ENCODE measurements at regions not wholly inside any gene's neighbourhood (a gene's known extent, or its start where the extent isn't known, plus 50 kb on each side); places are given as distances from the start of the nearest gene placed in this dataset.

DNA sequence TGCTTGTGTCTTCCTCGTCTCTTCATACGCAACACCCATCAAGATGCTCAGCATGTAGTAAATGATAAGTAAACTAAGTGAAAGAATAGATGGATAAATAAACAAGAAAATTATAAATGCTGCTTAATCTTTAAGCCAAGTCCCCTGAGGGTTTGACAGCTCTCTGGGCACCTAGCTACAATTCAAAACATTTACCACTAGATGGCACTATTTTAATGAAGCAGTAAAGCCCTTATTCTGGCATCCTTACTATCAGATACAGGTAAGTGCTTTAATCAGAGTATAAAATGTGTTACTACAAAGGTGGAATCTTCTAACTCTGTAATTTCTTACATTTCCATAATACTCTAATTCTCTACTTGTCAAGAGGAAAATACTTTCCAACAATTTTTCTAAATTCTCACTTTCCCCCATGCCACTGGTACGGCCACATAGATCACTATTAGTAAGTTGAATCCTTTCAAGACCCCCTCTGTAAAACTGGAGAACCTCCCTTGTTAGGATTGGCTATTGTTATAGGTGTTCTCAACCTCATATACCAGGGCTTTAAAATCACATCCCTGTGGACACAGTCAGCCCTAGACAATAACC is 137.8 kb downstream of the BARHL2 start:
- TF ChIP-seq CTCF (IDR thresholded peaks at IDR 0.05) (peak; percentile 38), ZNF532 (CRISPR knock-in tag; IDR thresholded peaks at IDR 0.05; ENCODE audit: borderline replicate concordance) (no peak), TP53 (CRISPR knock-in tag; IDR thresholded peaks at IDR 0.05) (no peak), ELF4 (CRISPR knock-in tag; IDR thresholded peaks at IDR 0.05; ENCODE audit: low read depth) (no peak)
- TF ChIP-seq, protein P1, sequence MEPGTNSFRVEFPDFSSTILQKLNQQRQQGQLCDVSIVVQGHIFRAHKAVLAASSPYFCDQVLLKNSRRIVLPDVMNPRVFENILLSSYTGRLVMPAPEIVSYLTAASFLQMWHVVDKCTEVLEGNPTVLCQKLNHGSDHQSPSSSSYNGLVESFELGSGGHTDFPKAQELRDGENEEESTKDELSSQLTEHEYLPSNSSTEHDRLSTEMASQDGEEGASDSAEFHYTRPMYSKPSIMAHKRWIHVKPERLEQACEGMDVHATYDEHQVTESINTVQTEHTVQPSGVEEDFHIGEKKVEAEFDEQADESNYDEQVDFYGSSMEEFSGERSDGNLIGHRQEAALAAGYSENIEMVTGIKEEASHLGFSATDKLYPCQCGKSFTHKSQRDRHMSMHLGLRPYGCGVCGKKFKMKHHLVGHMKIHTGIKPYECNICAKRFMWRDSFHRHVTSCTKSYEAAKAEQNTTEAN (CRISPR knock-in tag; IDR thresholded peaks at IDR 0.05) = no peak
- no peaks in the 10 kb centered on the region for H3K36me3 Mint-ChIP-seq
- H3K4me1 Mint-ChIP-seq = no peaks in the 10 kb centered on the region
- H3K27me3 Mint-ChIP-seq (ENCODE audit: low read depth) = peaks cover 4% of the 10 kb centered on the region
- POLR2A ChIA-PET = no interaction called here
- no peak overlapping the region for H3K27ac Mint-ChIP-seq
- ATAC-seq (peak; percentile 78), DNase-seq (ENCODE audit: low spot score) (no peak)
- CTCF ChIA-PET = interaction anchor here (0.6 to 2.8 kb wide), 33 partner anchors 11 to 581 kb away, joined by 3 to 58 read pairs (median 4); no protein-coding TSS in a partner anchor
- H3K4me3 Mint-ChIP-seq = no peak overlapping the region
- H3K9me3 Mint-ChIP-seq = peaks cover 6% of the 10 kb centered on the region

DNA sequence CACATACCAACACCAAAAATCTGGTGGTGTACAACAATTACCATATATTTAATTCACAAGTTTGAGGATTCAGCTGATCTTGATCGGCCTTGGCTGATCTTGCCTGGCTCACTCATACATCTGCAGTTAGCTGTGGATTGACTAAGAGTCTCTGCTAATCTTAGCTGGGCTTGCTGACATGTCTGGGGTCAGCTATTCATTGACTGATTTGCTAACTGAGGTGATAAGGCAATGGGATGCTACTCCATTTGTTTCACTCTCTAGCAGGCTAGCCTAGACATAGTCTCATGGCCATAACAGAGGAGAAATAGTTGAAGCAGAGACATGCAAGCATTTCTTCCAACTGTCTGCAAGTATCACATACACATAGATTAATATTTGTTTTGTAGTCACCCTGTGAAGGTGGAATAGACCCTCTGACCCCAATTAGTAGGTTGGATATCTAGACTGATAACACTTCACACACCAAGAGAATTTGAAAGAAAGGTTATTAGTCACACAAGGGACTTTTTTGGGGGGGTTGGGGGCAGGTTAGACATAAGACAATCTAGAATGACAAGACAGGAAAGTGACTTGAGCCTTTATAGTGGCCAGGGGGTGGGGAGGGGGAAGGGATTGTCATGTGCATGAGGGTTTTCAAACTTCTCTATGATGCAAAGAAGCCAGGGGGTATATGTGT is 142.3 kb downstream of the BARHL2 start:
- POLR2A ChIA-PET = no interaction called here
- H3K27ac Mint-ChIP-seq = no peak overlapping the region

More for the DNA sequence above, 142.3 kb downstream of the BARHL2 start:
- Mint-ChIP-seq H3K9me3 (0 out of 2 replicates have a peak, but pooled peaks cover 3% of the 10 kb centered on the region), H3K27me3 (ENCODE audit: low read depth) (peaks cover 4% of the 10 kb centered on the region), H3K4me1 (no peaks in the 10 kb centered on the region), H3K4me3 (no peak overlapping the region), H3K36me3 (no peaks in the 10 kb centered on the region)
- DNase-seq (ENCODE audit: low spot score) (no peak), ATAC-seq (no peak)
- TF ChIP-seq SP1 (CRISPR knock-in tag; conservative IDR thresholded peaks at IDR 0.05) (no peak), GABPB1 (CRISPR knock-in tag; IDR thresholded peaks at IDR 0.05) (no peak), HMGA2 (CRISPR knock-in tag; IDR thresholded peaks at IDR 0.05) (no peak), CTCF (IDR thresholded peaks at IDR 0.05) (no peak), ARID4B (CRISPR knock-in tag; IDR thresholded peaks at IDR 0.05; ENCODE audit: borderline replicate concordance) (no peak), JAZF1 (CRISPR knock-in tag; IDR thresholded peaks at IDR 0.05) (no peak), ZNF232 (CRISPR knock-in tag; IDR thresholded peaks at IDR 0.05) (no peak), NFYB (CRISPR knock-in tag; conservative IDR thresholded peaks at IDR 0.05; ENCODE audit: low read depth) (no peak), ZNF121 (CRISPR knock-in tag; IDR thresholded peaks at IDR 0.05) (no peak), TEAD1 (CRISPR knock-in tag; IDR thresholded peaks at IDR 0.05) (no peak), FOXK1 (CRISPR knock-in tag; IDR thresholded peaks at IDR 0.05) (no peak), ZBTB21 (CRISPR knock-in tag; IDR thresholded peaks at IDR 0.05; ENCODE audit: borderline replicate concordance) (no peak)
- TF ChIP-seq, protein P2, sequence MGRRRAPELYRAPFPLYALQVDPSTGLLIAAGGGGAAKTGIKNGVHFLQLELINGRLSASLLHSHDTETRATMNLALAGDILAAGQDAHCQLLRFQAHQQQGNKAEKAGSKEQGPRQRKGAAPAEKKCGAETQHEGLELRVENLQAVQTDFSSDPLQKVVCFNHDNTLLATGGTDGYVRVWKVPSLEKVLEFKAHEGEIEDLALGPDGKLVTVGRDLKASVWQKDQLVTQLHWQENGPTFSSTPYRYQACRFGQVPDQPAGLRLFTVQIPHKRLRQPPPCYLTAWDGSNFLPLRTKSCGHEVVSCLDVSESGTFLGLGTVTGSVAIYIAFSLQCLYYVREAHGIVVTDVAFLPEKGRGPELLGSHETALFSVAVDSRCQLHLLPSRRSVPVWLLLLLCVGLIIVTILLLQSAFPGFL (CRISPR knock-in tag; IDR thresholded peaks at IDR 0.05; ENCODE audit: borderline replicate concordance) = no peak
- CTCF ChIA-PET = interaction anchor here (2.1 kb wide), 1 partner anchor 17 kb away, joined by 11 read pairs; no protein-coding TSS in a partner anchor

Measured in WTC11 (cell line).